ENCODE measurements at regions not wholly inside any gene's neighbourhood (a gene's known extent, or its start where the extent isn't known, plus 50 kb on each side); places are given as distances from the start of the nearest gene placed in this dataset.

DNA sequence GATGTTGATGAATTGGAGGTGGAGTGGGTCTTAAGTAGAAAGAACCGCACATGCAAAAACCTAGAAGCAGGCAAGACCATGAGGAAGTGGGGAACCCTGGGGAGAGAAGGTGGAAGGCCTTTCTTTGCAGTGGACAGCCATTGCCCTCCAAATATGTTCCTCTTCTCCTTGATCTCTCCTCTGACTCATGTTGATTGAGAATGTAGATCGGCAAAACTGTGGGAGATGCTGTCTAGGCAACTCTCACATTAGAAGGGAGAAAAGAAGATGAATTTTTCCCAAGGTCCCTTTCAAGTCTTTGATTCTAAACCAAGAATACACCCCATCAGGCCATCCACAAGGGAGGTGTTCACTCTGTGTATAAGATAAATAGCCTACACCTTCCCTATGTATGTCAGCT lies 257.5 kb downstream of the MSRB3 start:
- H3K36me3 ChIP-seq (ENCODE audit: control insufficient read depth in 4 of 4, insufficient read depth in 3 of 4, low read depth in 1 of 4, low read length in 3 of 4): no peaks in the 10 kb centered on the region
- DNase-seq (ENCODE audit: low spot score): no peak
- 98% methylated on average over 2 of the region's 2 CpGs for WGBS
- H3K9me3 ChIP-seq (ENCODE audit: control insufficient read depth in 4 of 4, low read length in 3 of 4): peaks cover 3 to 7% (median 4%) of the 10 kb centered on the region in 4 donors
- H3K4me1 ChIP-seq (ENCODE audit: control insufficient read depth in 4 of 4, insufficient read depth in 4 of 4, low read length in 3 of 4): no peaks in the 10 kb centered on the region
- TF ChIP-seq, protein P1, sequence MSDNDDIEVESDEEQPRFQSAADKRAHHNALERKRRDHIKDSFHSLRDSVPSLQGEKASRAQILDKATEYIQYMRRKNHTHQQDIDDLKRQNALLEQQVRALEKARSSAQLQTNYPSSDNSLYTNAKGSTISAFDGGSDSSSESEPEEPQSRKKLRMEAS (IDR thresholded peaks at IDR 0.05): no peak
- TF ChIP-seq EGR1 (IDR thresholded peaks at IDR 0.05; ENCODE audit: low read depth in 2 of 2) (no peak), GABPA (IDR thresholded peaks at IDR 0.05 in 1 of 2, conservative IDR thresholded peaks at IDR 0.05 in 1 of 2) (no peak), JUND (IDR thresholded peaks at IDR 0.05) (no peak), RAD21 (IDR thresholded peaks at IDR 0.05) (no peak), YY1 (IDR thresholded peaks at IDR 0.05) (no peak), SP1 (IDR thresholded peaks at IDR 0.05) (no peak), NR2F2 (IDR thresholded peaks at IDR 0.05) (no peak)
- TF ChIP-seq, protein P2, sequence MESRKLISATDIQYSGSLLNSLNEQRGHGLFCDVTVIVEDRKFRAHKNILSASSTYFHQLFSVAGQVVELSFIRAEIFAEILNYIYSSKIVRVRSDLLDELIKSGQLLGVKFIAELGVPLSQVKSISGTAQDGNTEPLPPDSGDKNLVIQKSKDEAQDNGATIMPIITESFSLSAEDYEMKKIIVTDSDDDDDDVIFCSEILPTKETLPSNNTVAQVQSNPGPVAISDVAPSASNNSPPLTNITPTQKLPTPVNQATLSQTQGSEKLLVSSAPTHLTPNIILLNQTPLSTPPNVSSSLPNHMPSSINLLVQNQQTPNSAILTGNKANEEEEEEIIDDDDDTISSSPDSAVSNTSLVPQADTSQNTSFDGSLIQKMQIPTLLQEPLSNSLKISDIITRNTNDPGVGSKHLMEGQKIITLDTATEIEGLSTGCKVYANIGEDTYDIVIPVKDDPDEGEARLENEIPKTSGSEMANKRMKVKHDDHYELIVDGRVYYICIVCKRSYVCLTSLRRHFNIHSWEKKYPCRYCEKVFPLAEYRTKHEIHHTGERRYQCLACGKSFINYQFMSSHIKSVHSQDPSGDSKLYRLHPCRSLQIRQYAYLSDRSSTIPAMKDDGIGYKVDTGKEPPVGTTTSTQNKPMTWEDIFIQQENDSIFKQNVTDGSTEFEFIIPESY (IDR thresholded peaks at IDR 0.05): no peak
- TF ChIP-seq, protein P3, sequence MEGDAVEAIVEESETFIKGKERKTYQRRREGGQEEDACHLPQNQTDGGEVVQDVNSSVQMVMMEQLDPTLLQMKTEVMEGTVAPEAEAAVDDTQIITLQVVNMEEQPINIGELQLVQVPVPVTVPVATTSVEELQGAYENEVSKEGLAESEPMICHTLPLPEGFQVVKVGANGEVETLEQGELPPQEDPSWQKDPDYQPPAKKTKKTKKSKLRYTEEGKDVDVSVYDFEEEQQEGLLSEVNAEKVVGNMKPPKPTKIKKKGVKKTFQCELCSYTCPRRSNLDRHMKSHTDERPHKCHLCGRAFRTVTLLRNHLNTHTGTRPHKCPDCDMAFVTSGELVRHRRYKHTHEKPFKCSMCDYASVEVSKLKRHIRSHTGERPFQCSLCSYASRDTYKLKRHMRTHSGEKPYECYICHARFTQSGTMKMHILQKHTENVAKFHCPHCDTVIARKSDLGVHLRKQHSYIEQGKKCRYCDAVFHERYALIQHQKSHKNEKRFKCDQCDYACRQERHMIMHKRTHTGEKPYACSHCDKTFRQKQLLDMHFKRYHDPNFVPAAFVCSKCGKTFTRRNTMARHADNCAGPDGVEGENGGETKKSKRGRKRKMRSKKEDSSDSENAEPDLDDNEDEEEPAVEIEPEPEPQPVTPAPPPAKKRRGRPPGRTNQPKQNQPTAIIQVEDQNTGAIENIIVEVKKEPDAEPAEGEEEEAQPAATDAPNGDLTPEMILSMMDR (IDR thresholded peaks at IDR 0.05; ENCODE audit: low read depth, low read length, missing input control): no peak
- no peak overlapping the region for H3K4me3 ChIP-seq (ENCODE audit: low read depth in 1 of 3, low read length in 3 of 3)
- no peak overlapping the region for H3K27ac ChIP-seq (ENCODE audit: low read depth in 1 of 2, low read length in 2 of 2)
- H3K9ac ChIP-seq (ENCODE audit: low read depth in 1 of 2, low read length in 2 of 2): no peak overlapping the region
- no peaks in the 10 kb centered on the region for H3K27me3 ChIP-seq (ENCODE audit: control insufficient read depth in 4 of 4, insufficient read depth in 4 of 4, low read length in 3 of 4)

DNA sequence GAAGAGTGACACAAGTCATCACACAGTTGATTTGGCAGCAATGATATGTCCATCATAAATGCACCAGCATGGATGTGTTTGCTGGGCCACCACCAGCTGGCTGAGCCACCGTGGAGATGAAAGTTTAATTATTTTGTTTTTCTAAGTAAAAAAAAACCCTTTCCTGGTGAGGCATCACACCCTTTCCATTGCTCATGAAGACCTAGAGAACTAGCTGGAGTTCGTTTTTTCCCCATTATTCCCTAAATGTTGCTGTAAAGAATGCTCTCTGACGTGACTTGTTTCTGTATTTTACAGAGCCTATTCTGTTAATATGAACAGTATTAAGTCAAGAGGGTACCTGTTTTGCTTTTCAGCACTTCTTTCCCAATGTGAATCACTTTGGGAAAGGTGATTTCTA lies 257.9 kb downstream of the MSRB3 start:
- Histone ChIP-seq H3K9ac (ENCODE audit: low read depth in 1 of 2, low read length in 2 of 2) (no peak overlapping the region), H3K27me3 (ENCODE audit: control insufficient read depth in 4 of 4, insufficient read depth in 4 of 4, low read length in 3 of 4) (no peaks in the 10 kb centered on the region), H3K27ac (ENCODE audit: low read depth in 1 of 2, low read length in 2 of 2) (no peak overlapping the region), H3K4me3 (ENCODE audit: low read depth in 1 of 3, low read length in 3 of 3) (no peak overlapping the region), H3K36me3 (ENCODE audit: control insufficient read depth in 4 of 4, insufficient read depth in 3 of 4, low read depth in 1 of 4, low read length in 3 of 4) (no peaks in the 10 kb centered on the region), H3K9me3 (ENCODE audit: control insufficient read depth in 4 of 4, low read length in 3 of 4) (peaks cover 3 to 10% (median 6%) of the 10 kb centered on the region in 4 donors), H3K4me1 (ENCODE audit: control insufficient read depth in 4 of 4, insufficient read depth in 4 of 4, low read length in 3 of 4) (no peaks in the 10 kb centered on the region)
- no peak for TF ChIP-seq RXRA (IDR thresholded peaks at IDR 0.05)
- no peak for TF ChIP-seq FOXA2 (IDR thresholded peaks at IDR 0.05)
- TF ChIP-seq, protein P2 (IDR thresholded peaks at IDR 0.05): no peak
- no peak for TF ChIP-seq EGR1 (IDR thresholded peaks at IDR 0.05; ENCODE audit: low read depth in 2 of 2)
- TF ChIP-seq HNF4A (conservative IDR thresholded peaks at IDR 0.05): no peak
- TF ChIP-seq FOXA1 (IDR thresholded peaks at IDR 0.05): no peak
- TF ChIP-seq, protein P1 (IDR thresholded peaks at IDR 0.05): no peak
- TF ChIP-seq NR2F2 (IDR thresholded peaks at IDR 0.05): no peak
- no peak for TF ChIP-seq RAD21 (IDR thresholded peaks at IDR 0.05)
- TF ChIP-seq, protein P3 (IDR thresholded peaks at IDR 0.05; ENCODE audit: low read depth, low read length, missing input control): no peak
- TF ChIP-seq HNF4G (IDR thresholded peaks at IDR 0.05): no peak
- WGBS: 76% methylated on average over 3 of the region's 3 CpGs
- no peak for DNase-seq (ENCODE audit: low spot score)

Data from liver (tissue), 8 donors.